ENCODE measurements at regions not wholly inside any gene's neighbourhood (a gene's known extent, or its start where the extent isn't known, plus 50 kb on each side); places are given as distances from the start of the nearest gene placed in this dataset.

DNA sequence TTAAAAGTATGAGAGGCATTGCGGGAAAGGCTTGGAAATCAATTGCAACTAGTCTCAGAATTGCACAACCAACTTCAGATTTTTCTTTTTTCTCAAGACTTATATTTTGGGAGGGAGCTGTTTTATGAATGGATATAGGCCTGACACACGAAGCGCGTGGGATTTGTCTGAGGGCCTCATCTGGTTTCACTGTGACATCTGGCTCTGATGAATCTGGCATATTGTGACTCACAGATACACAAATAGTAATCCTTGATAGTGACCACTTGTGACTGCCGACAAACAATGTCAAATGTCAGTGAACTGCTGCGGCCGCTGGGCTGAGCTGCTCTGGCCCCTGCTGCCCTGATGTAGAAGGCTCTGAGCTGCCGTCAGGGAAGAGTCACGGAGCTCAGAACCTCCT lies 655.1 kb downstream of the INHBA start (continued):
- TF ChIP-seq, protein P1, sequence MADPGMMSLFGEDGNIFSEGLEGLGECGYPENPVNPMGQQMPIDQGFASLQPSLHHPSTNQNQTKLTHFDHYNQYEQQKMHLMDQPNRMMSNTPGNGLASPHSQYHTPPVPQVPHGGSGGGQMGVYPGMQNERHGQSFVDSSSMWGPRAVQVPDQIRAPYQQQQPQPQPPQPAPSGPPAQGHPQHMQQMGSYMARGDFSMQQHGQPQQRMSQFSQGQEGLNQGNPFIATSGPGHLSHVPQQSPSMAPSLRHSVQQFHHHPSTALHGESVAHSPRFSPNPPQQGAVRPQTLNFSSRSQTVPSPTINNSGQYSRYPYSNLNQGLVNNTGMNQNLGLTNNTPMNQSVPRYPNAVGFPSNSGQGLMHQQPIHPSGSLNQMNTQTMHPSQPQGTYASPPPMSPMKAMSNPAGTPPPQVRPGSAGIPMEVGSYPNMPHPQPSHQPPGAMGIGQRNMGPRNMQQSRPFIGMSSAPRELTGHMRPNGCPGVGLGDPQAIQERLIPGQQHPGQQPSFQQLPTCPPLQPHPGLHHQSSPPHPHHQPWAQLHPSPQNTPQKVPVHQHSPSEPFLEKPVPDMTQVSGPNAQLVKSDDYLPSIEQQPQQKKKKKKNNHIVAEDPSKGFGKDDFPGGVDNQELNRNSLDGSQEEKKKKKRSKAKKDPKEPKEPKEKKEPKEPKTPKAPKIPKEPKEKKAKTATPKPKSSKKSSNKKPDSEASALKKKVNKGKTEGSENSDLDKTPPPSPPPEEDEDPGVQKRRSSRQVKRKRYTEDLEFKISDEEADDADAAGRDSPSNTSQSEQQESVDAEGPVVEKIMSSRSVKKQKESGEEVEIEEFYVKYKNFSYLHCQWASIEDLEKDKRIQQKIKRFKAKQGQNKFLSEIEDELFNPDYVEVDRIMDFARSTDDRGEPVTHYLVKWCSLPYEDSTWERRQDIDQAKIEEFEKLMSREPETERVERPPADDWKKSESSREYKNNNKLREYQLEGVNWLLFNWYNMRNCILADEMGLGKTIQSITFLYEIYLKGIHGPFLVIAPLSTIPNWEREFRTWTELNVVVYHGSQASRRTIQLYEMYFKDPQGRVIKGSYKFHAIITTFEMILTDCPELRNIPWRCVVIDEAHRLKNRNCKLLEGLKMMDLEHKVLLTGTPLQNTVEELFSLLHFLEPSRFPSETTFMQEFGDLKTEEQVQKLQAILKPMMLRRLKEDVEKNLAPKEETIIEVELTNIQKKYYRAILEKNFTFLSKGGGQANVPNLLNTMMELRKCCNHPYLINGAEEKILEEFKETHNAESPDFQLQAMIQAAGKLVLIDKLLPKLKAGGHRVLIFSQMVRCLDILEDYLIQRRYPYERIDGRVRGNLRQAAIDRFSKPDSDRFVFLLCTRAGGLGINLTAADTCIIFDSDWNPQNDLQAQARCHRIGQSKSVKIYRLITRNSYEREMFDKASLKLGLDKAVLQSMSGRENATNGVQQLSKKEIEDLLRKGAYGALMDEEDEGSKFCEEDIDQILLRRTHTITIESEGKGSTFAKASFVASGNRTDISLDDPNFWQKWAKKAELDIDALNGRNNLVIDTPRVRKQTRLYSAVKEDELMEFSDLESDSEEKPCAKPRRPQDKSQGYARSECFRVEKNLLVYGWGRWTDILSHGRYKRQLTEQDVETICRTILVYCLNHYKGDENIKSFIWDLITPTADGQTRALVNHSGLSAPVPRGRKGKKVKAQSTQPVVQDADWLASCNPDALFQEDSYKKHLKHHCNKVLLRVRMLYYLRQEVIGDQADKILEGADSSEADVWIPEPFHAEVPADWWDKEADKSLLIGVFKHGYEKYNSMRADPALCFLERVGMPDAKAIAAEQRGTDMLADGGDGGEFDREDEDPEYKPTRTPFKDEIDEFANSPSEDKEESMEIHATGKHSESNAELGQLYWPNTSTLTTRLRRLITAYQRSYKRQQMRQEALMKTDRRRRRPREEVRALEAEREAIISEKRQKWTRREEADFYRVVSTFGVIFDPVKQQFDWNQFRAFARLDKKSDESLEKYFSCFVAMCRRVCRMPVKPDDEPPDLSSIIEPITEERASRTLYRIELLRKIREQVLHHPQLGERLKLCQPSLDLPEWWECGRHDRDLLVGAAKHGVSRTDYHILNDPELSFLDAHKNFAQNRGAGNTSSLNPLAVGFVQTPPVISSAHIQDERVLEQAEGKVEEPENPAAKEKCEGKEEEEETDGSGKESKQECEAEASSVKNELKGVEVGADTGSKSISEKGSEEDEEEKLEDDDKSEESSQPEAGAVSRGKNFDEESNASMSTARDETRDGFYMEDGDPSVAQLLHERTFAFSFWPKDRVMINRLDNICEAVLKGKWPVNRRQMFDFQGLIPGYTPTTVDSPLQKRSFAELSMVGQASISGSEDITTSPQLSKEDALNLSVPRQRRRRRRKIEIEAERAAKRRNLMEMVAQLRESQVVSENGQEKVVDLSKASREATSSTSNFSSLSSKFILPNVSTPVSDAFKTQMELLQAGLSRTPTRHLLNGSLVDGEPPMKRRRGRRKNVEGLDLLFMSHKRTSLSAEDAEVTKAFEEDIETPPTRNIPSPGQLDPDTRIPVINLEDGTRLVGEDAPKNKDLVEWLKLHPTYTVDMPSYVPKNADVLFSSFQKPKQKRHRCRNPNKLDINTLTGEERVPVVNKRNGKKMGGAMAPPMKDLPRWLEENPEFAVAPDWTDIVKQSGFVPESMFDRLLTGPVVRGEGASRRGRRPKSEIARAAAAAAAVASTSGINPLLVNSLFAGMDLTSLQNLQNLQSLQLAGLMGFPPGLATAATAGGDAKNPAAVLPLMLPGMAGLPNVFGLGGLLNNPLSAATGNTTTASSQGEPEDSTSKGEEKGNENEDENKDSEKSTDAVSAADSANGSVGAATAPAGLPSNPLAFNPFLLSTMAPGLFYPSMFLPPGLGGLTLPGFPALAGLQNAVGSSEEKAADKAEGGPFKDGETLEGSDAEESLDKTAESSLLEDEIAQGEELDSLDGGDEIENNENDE (IDR thresholded peaks at IDR 0.05; ENCODE audit: insufficient replicate concordance, low read length), result no peak
- TF ChIP-seq JUN (IDR thresholded peaks at IDR 0.05; ENCODE audit: low read depth, low read length) (no peak), HDAC6 (IDR thresholded peaks at IDR 0.05; ENCODE audit: low read depth, low read length) (no peak)
